ENCODE measurements at regions not wholly inside any gene's neighbourhood (a gene's known extent, or its start where the extent isn't known, plus 50 kb on each side); places are given as distances from the start of the nearest gene placed in this dataset.

DNA sequence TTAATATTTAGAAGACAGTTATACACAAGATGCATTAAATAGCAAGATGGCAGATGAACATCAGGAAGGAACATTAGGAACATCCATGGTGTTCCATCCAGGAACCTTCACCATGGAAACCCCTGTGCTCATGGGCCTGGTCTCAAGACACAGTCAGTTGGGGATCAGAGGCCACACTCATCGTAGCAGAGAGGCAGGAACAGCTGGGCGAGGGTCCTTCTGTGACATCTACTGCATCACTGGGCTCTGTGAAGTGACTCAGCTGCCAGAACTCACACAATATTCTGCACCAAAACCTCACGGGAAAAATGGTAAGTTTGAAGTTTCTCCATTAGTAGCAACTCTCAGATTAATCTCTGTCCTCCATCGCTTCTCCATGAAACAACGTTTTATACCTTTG lies 356.6 kb downstream of the PREX1 start:
- no peak for DNase-seq (ENCODE audit: low read depth, low spot score)
- H3K9me3 Mint-ChIP-seq, result peaks cover 10% of the 10 kb centered on the region
- no peak overlapping the region for H3K27ac Mint-ChIP-seq (ENCODE audit: unreplicated experiment)
- peaks cover 2% of the 10 kb centered on the region for H3K36me3 Mint-ChIP-seq (ENCODE audit: low read depth)
- H3K4me3 Mint-ChIP-seq, result no peak overlapping the region
- TF ChIP-seq, protein P1, sequence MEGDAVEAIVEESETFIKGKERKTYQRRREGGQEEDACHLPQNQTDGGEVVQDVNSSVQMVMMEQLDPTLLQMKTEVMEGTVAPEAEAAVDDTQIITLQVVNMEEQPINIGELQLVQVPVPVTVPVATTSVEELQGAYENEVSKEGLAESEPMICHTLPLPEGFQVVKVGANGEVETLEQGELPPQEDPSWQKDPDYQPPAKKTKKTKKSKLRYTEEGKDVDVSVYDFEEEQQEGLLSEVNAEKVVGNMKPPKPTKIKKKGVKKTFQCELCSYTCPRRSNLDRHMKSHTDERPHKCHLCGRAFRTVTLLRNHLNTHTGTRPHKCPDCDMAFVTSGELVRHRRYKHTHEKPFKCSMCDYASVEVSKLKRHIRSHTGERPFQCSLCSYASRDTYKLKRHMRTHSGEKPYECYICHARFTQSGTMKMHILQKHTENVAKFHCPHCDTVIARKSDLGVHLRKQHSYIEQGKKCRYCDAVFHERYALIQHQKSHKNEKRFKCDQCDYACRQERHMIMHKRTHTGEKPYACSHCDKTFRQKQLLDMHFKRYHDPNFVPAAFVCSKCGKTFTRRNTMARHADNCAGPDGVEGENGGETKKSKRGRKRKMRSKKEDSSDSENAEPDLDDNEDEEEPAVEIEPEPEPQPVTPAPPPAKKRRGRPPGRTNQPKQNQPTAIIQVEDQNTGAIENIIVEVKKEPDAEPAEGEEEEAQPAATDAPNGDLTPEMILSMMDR (conservative IDR thresholded peaks at IDR 0.05), result no peak
- H3K27me3 Mint-ChIP-seq (ENCODE audit: low read depth), result peaks cover 5% of the 10 kb centered on the region
- peaks cover 4% of the 10 kb centered on the region for H3K4me1 Mint-ChIP-seq

DNA sequence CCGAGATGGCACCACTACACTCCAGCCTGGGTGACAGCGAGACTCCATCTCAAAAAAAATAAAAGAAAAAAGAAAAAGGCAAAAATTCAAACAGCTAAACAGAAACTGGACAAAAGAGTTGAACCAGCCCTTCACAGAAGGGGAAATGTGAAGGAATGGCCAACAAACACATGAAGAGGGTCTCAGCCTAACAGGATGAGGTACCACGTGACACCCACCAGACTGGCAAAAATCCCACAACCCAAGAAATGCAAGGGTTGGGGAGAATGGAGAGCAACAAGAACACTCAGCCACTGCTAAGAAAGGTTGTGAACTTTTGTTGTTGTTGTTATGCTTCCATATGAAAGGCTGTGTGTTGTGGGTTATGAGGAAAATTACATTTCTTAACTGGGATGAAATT lies 357.7 kb downstream of the PREX1 start:
- Mint-ChIP-seq H3K4me1 (peaks cover 4% of the 10 kb centered on the region), H3K36me3 (ENCODE audit: low read depth) (peaks cover 2% of the 10 kb centered on the region), H3K9me3 (peaks cover 15% of the 10 kb centered on the region), H3K4me3 (no peak overlapping the region), H3K27ac (ENCODE audit: unreplicated experiment) (no peak overlapping the region), H3K27me3 (ENCODE audit: low read depth) (peaks cover 5% of the 10 kb centered on the region)
- TF ChIP-seq, protein P1 (conservative IDR thresholded peaks at IDR 0.05), result no peak
- DNase-seq (ENCODE audit: low read depth, low spot score), result no peak

DNA sequence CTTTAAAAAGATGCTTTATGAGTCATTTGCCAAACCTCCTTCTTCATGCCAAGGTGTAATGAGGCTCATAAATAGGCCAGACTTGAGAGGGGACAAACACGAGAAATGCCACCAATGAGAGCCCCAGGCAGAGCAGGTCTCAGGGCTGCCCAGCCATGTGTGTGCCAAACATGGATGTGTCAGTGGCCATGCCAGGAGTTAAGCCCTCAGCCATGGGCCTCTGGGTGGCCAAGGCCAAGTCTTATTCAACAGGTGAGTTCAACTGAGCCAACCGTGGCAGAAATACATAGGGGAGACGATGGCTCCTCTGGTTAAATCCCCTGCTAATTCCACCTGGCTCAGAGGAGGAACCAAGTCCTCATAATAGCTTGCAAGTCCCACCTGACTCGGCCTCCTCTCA lies 358.8 kb downstream of the PREX1 start:
- TF ChIP-seq, protein P1 (conservative IDR thresholded peaks at IDR 0.05), result no peak
- Mint-ChIP-seq H3K4me3 (no peak overlapping the region), H3K27me3 (ENCODE audit: low read depth) (peaks cover 5% of the 10 kb centered on the region), H3K4me1 (peaks cover 5% of the 10 kb centered on the region), H3K36me3 (ENCODE audit: low read depth) (peaks cover 2% of the 10 kb centered on the region), H3K9me3 (peaks cover 15% of the 10 kb centered on the region), H3K27ac (ENCODE audit: unreplicated experiment) (no peak overlapping the region)
- DNase-seq (ENCODE audit: low read depth, low spot score), result no peak

DNA sequence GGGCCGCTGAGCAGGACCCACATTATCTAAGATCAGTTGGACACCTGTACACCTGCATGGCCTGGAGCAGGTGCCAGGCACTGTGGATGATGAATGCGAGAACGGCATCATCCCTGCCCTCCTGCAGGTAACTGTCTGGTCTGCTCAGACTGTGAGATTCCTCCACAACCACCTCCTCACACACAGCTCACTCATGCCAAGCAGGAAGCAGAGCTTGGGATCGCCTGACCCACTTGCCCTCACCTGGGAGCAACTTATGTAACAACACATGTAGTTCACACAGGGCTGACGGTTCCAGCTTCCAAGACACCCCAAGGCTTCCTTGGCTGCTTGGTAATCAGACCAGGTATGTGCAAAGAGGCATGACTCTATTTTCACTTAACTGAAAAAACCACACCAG lies 359.2 kb downstream of the PREX1 start:
- no peak overlapping the region for H3K27ac Mint-ChIP-seq (ENCODE audit: unreplicated experiment)
- peaks cover 8% of the 10 kb centered on the region for H3K27me3 Mint-ChIP-seq (ENCODE audit: low read depth)
- H3K4me1 Mint-ChIP-seq, result peaks cover 9% of the 10 kb centered on the region
- TF ChIP-seq, protein P1 (conservative IDR thresholded peaks at IDR 0.05), result no peak
- no peak for DNase-seq (ENCODE audit: low read depth, low spot score)
- peaks cover 2% of the 10 kb centered on the region for H3K36me3 Mint-ChIP-seq (ENCODE audit: low read depth)
- H3K9me3 Mint-ChIP-seq, result peaks cover 15% of the 10 kb centered on the region
- no peak overlapping the region for H3K4me3 Mint-ChIP-seq

DNA sequence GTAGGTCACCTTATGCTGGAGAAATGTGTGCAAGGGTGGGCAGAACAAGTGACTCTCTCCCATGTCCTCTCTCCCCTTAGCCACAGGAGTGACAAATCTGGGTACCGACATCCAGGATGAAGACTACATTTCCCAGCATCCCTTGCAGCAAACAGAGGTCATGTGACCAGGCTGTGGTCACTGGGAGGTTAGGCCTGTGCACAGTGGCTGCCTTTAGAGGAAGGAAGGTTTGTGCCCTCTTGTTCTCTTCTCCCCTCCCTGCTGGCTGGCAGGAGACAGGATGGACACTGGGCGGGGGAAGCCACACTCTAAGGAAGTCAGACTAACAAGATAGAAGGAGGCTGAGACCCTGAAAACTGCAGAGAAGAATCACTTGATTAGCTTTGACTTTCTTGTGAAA lies 360.2 kb downstream of the PREX1 start:
- peaks cover 9% of the 10 kb centered on the region for H3K4me1 Mint-ChIP-seq

More for the DNA sequence above, 360.2 kb downstream of the PREX1 start:
- no peak for DNase-seq (ENCODE audit: low read depth, low spot score)
- Mint-ChIP-seq H3K27me3 (ENCODE audit: low read depth) (peaks cover 12% of the 10 kb centered on the region), H3K4me3 (no peak overlapping the region), H3K9me3 (peaks cover 15% of the 10 kb centered on the region), H3K27ac (ENCODE audit: unreplicated experiment) (no peak overlapping the region), H3K36me3 (ENCODE audit: low read depth) (peaks cover 2% of the 10 kb centered on the region)
- TF ChIP-seq, protein P1 (conservative IDR thresholded peaks at IDR 0.05), result no peak
